H9 (cell line): ENCODE measurements at regions not wholly inside any gene's neighbourhood (a gene's known extent, or its start where the extent isn't known, plus 50 kb on each side); places are given as distances from the start of the nearest gene placed in this dataset.

ENCODE experiments used
- DNase-seq: peaks from one replicate; pipeline ENCODE4 v3.0.0-alpha.2; 2017
- H2AFZ ChIP-seq: one replicate; pipeline ENCODE4 v1.6.1; 2013; ENCODE audit warnings: mild to moderate bottlenecking, low read length, control low read depth, moderate library complexity
- H2AK5ac ChIP-seq: 2 replicates; pipeline ENCODE4 v1.6.1; 2013; ENCODE audit warnings: low read length, control low read depth, mixed read lengths; ENCODE audit not compliant: insufficient read length
- H2BK120ac ChIP-seq: one replicate; pipeline ENCODE4 v1.6.1; 2013; ENCODE audit warnings: low read depth, mild to moderate bottlenecking, low read length, control low read depth, inconsistent platforms; ENCODE audit not compliant: poor library complexity, severe bottlenecking
- H2BK12ac ChIP-seq: 2 replicates; pipeline ENCODE4 v1.6.1; 2013; ENCODE audit warnings: low read length, control low read depth, mixed read lengths, low read depth; ENCODE audit not compliant: insufficient read length
- H2BK15ac ChIP-seq: 2 replicates; pipeline ENCODE4 v1.6.1; 2013; ENCODE audit warnings: low read depth, low read length, control low read depth
- H2BK20ac ChIP-seq: one replicate; pipeline ENCODE4 v1.6.1; 2013; ENCODE audit warnings: low read depth, mild to moderate bottlenecking, low read length, control low read depth, inconsistent platforms; ENCODE audit not compliant: poor library complexity, severe bottlenecking
- H2BK5ac ChIP-seq: 2 replicates; pipeline ENCODE4 v1.6.1; 2013; ENCODE audit warnings: low read length, control low read depth, mixed read lengths; ENCODE audit not compliant: insufficient read length
- H3K14ac ChIP-seq: 2 replicates; pipeline ENCODE4 v1.6.1; 2013; ENCODE audit warnings: low read length, control low read depth; ENCODE audit not compliant: insufficient read depth
- H3K18ac ChIP-seq: 2 replicates; pipeline ENCODE4 v1.6.1; 2013; ENCODE audit warnings: low read depth, mild to moderate bottlenecking, mixed read lengths, low read length, control low read depth; ENCODE audit not compliant: insufficient read length
- H3K23ac ChIP-seq: 2 replicates; pipeline ENCODE4 v1.6.1; 2013; ENCODE audit warnings: low read length, control low read depth, mixed read lengths, low read depth; ENCODE audit not compliant: insufficient read length
- H3K23me2 ChIP-seq: 2 replicates; pipeline ENCODE4 v1.6.1; 2013; ENCODE audit warnings: low read depth, mild to moderate bottlenecking, mixed read lengths, low read length, control low read depth; ENCODE audit not compliant: insufficient read length, poor library complexity, severe bottlenecking
- H3K27ac ChIP-seq: 2 replicates; pipeline ENCODE4 v1.5.1; 2013; ENCODE audit warnings: low read length, control low read depth, mixed read lengths, low read depth; ENCODE audit not compliant: insufficient read length
- H3K27me3 ChIP-seq: 2 replicates; pipeline ENCODE4 v1.6.1; 2013; ENCODE audit warnings: low read length, control low read depth, inconsistent platforms; ENCODE audit not compliant: insufficient read depth
- H3K4ac ChIP-seq: 2 replicates; pipeline ENCODE4 v1.6.1; 2013; ENCODE audit warnings: low read depth, mild to moderate bottlenecking, control low read depth, inconsistent platforms, low read length, moderate library complexity
- H3K4me1 ChIP-seq: 2 replicates; pipeline ENCODE4 v1.6.1; 2013; ENCODE audit warnings: low read length, control low read depth, inconsistent platforms; ENCODE audit not compliant: insufficient read depth
- H3K4me2 ChIP-seq: 2 replicates; pipeline ENCODE4 v1.6.1; 2013; ENCODE audit warnings: low read length, control low read depth, mixed read lengths; ENCODE audit not compliant: insufficient read length, insufficient read depth
- H3K56ac ChIP-seq: 2 replicates; pipeline ENCODE4 v1.6.1; 2013; ENCODE audit warnings: low read depth, mild to moderate bottlenecking, mixed read lengths, low read length, control low read depth; ENCODE audit not compliant: insufficient read length
- H3K79me1 ChIP-seq: 2 replicates; pipeline ENCODE4 v1.6.1; 2013; ENCODE audit warnings: low read depth, mild to moderate bottlenecking, moderate library complexity, low read length, control low read depth, inconsistent platforms; ENCODE audit not compliant: insufficient read depth, poor library complexity, severe bottlenecking
- H3K79me2 ChIP-seq: 2 replicates; pipeline ENCODE4 v1.6.1; 2013; ENCODE audit warnings: low read length, control low read depth, inconsistent platforms; ENCODE audit not compliant: insufficient read depth
- H3K9ac ChIP-seq: 2 replicates; pipeline ENCODE4 v1.6.1; 2013; ENCODE audit warnings: low read length, control low read depth, mixed read lengths; ENCODE audit not compliant: insufficient read length; ENCODE audit errors: extremely low read depth
- H3K9me3 ChIP-seq: one replicate; pipeline ENCODE4 v1.6.1; 2013; ENCODE audit warnings: low read depth, low read length, inconsistent platforms; ENCODE audit not compliant: control insufficient read depth
- H3T11ph ChIP-seq: one replicate; pipeline ENCODE4 v1.6.1; 2013; ENCODE audit warnings: mild to moderate bottlenecking, low read length, control low read depth, inconsistent platforms
- H4K20me1 ChIP-seq: one replicate; pipeline ENCODE4 v1.6.1; 2013; ENCODE audit not compliant: control insufficient read depth, insufficient read length, insufficient read depth
- H4K5ac ChIP-seq: 2 replicates; pipeline ENCODE4 v1.6.1; 2013; ENCODE audit warnings: low read depth, mild to moderate bottlenecking, mixed read lengths, low read length, control low read depth; ENCODE audit not compliant: insufficient read length
- H4K8ac ChIP-seq: replicated peaks from 2 replicates; pipeline ENCODE4 v1.6.1; 2013; ENCODE audit warnings: low read length, control low read depth, mixed read lengths, low read depth; ENCODE audit not compliant: insufficient read length
- H4K91ac ChIP-seq: 2 replicates; pipeline ENCODE4 v1.6.1; 2013; ENCODE audit warnings: low read depth, mild to moderate bottlenecking, moderate library complexity, mixed read lengths, low read length, control low read depth; ENCODE audit not compliant: insufficient read length
- H3K27ac Mint-ChIP-seq, 3 experiments: 2 replicates in 2 of 3; 3 replicates in 1 of 3; pipeline ENCODE4 v1.8.0; 2020 to 2021; ENCODE audit warnings: mixed read lengths in 3 of 3, mild to moderate bottlenecking in 1 of 3, moderate library complexity in 1 of 3
- H3K27me3 Mint-ChIP-seq: 2 replicates; pipeline ENCODE4 v1.8.0; 2021; ENCODE audit warnings: low read depth, mild to moderate bottlenecking, moderate library complexity, mixed read lengths
- H3K36me3 Mint-ChIP-seq, 3 experiments: 2 replicates in 2 of 3; 3 replicates in 1 of 3; pipeline ENCODE4 v1.8.0; 2020 to 2021; ENCODE audit warnings: low read depth in 3 of 3, mixed read lengths in 3 of 3; ENCODE audit not compliant: insufficient read depth in 1 of 3
- H3K4me1 Mint-ChIP-seq, 2 experiments: 2 replicates each; pipeline ENCODE4 v1.8.0; 2020; ENCODE audit warnings: mixed read lengths in 2 of 2
- H3K4me3 Mint-ChIP-seq, 2 experiments: 2 replicates in 1 of 2; 3 replicates in 1 of 2; pipeline ENCODE4 v1.8.0; 2020 to 2021; ENCODE audit warnings: mild to moderate bottlenecking in 2 of 2, mixed read lengths in 2 of 2, moderate library complexity in 1 of 2
- H3K9me3 Mint-ChIP-seq, 2 experiments: 2 replicates in 1 of 2; 3 replicates in 1 of 2; pipeline ENCODE4 v1.8.0; 2020; ENCODE audit warnings: mild to moderate bottlenecking in 2 of 2, mixed read lengths in 2 of 2, moderate library complexity in 1 of 2
- WGBS: extraction: QIAGEN DNeasy Blood & Tissue Kit; methylation state at CpG from one replicate; pipeline ENCODE4 v1.1.7; 2013; ENCODE audit warnings: missing lambda C conversion rate, low lambda C conversion rate, mixed read lengths; ENCODE audit not compliant: insufficient read length; ENCODE audit errors: extremely low coverage; 5-methylcytosine and 5-hydroxymethylcytosine counted together
- TF ChIP-seq, protein P1 (sequence below): fragments of 200-600 bp; sonication (generic); conservative IDR thresholded peaks from 3 replicates; pipeline ENCODE4 v1.8.0; 2021; ENCODE audit warnings: antibody characterized with exemption, mild to moderate bottlenecking

DNA sequence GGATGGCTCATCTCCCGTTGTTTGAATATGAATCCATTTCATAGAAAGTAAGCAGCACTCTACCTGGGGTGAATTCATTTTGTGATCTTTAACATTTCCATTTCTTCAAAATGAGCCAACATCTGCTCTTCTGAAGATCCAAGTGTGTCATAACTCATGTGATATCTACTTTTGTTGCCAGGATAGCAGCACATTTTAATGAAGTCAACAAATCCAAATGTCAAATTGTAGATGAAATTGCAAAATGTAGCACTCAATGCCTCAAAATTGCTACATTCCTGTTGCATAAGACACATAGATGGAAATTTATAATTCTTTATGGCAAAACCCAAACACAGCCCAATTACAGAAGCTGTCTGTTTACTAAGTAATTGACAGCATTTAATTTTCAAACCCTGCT lies 360.7 kb downstream of the TMX3 start:
- no peak overlapping the region for H3K27ac ChIP-seq
- no peak for DNase-seq
- H4K91ac ChIP-seq = no peak overlapping the region
- Mint-ChIP-seq H3K4me3 (no peak overlapping the region), H3K36me3 (peaks cover 17 to 47% (median 17%) of the 10 kb centered on the region in 3 experiments), H3K9me3 (peaks cover 25 to 46% of the 10 kb centered on the region in 2 experiments), H3K4me1 (no peaks in the 10 kb centered on the region; a peak in 1 of 4 replicates), H3K27me3 (no peaks in the 10 kb centered on the region), H3K27ac (no peak overlapping the region)
- no peak overlapping the region for H2AFZ ChIP-seq
- TF ChIP-seq, protein P1, sequence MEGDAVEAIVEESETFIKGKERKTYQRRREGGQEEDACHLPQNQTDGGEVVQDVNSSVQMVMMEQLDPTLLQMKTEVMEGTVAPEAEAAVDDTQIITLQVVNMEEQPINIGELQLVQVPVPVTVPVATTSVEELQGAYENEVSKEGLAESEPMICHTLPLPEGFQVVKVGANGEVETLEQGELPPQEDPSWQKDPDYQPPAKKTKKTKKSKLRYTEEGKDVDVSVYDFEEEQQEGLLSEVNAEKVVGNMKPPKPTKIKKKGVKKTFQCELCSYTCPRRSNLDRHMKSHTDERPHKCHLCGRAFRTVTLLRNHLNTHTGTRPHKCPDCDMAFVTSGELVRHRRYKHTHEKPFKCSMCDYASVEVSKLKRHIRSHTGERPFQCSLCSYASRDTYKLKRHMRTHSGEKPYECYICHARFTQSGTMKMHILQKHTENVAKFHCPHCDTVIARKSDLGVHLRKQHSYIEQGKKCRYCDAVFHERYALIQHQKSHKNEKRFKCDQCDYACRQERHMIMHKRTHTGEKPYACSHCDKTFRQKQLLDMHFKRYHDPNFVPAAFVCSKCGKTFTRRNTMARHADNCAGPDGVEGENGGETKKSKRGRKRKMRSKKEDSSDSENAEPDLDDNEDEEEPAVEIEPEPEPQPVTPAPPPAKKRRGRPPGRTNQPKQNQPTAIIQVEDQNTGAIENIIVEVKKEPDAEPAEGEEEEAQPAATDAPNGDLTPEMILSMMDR = no peak
- no peak overlapping the region for H2BK12ac ChIP-seq
- no peaks in the 10 kb centered on the region for H3K27me3 ChIP-seq
- H3K79me1 ChIP-seq = no peaks in the 10 kb centered on the region
- H3K56ac ChIP-seq = no peak overlapping the region
- no peak overlapping the region for H3K18ac ChIP-seq
- no peak overlapping the region for H3K4me2 ChIP-seq
- no peak overlapping the region for H2BK120ac ChIP-seq
- H2BK20ac ChIP-seq = no peak overlapping the region
- no CpG with 5 or more reads among the region's 1 CpG for WGBS
- no peak overlapping the region for H3K23ac ChIP-seq
- H2BK5ac ChIP-seq = no peak overlapping the region
- H3K14ac ChIP-seq = no peak overlapping the region
- no peaks in the 10 kb centered on the region for H3K79me2 ChIP-seq
- H3T11ph ChIP-seq = no peak overlapping the region
- no peak overlapping the region for H4K8ac ChIP-seq
- H3K23me2 ChIP-seq = no peaks in the 10 kb centered on the region
- H3K9me3 ChIP-seq = no peaks in the 10 kb centered on the region
- H3K4ac ChIP-seq = no peak overlapping the region
- no peaks in the 10 kb centered on the region for H4K20me1 ChIP-seq
- no peak overlapping the region for H3K9ac ChIP-seq
- H4K5ac ChIP-seq = no peak overlapping the region
- no peaks in the 10 kb centered on the region for H3K4me1 ChIP-seq
- H2AK5ac ChIP-seq = no peak overlapping the region
- no peak overlapping the region for H2BK15ac ChIP-seq
